Left lung (tissue), 4 donors: ENCODE measurements at regions not wholly inside any gene's neighbourhood (a gene's known extent, or its start where the extent isn't known, plus 50 kb on each side); places are given as distances from the start of the nearest gene placed in this dataset.

ENCODE experiments used
- ATAC-seq: fragments of 200-7000 bp; cut with Tn5 transposase; one replicate; pipeline ENCODE4 v1.9.1; 2020; ENCODE audit warnings: moderate library complexity
- DNase-seq, 4 donors: peaks; one replicate each; pipeline ENCODE4 v3.0.0-alpha.2; 2013 to 2020
- H3K27ac ChIP-seq, 2 donors: fragments of 200-600 bp; sonication (generic) in 1 of 2; one replicate each; pipeline versions ENCODE4 v1.5.0 to v1.8.0; 2020 to 2021
- H3K27me3 ChIP-seq, 2 donors: fragments of 200-600 bp; sonication (generic) in 1 of 2; one replicate each; pipeline versions ENCODE4 v1.5.0 to v1.8.0; 2020 to 2021
- H3K36me3 ChIP-seq, 2 donors: fragments of 200-600 bp; sonication (generic) in 1 of 2; one replicate each; pipeline versions ENCODE4 v1.5.0 to v1.8.0; 2020 to 2021
- H3K4me1 ChIP-seq, 2 donors: fragments of 200-600 bp; one replicate each; pipeline ENCODE4 v1.8.0; 2021
- H3K4me3 ChIP-seq, 2 donors: fragments of 200-600 bp; sonication (generic) in 1 of 2; one replicate each; pipeline versions ENCODE4 v1.5.0 to v1.8.0; 2020 to 2021; ENCODE audit warnings: mild to moderate bottlenecking in 1 of 2
- H3K9me3 ChIP-seq, 2 donors: fragments of 200-600 bp; sonication (generic) in 1 of 2; one replicate each; pipeline versions ENCODE4 v1.5.0 to v1.8.0; 2020 to 2021
- intact Hi-C, 2 donors: fragments of 100-400 bp; cut with DNase I; formaldehyde crosslinking; loops; one replicate each; pipeline versions ENCODE4 v1.11.2 to v1.14.2; 2022
- TF ChIP-seq, protein P1 (sequence below), 2 donors: fragments of 200-600 bp; sonication (generic) in 1 of 2; IDR thresholded peaks; one replicate each; pipeline versions ENCODE4 v1.5.0 to v1.8.0; 2021; ENCODE audit warnings: antibody characterized with exemption in 2 of 2
- donor health status: DM: no; HTN: yes; CAD: no.
- donor health status: DM: no; HTN: no; CAD: no.

DNA sequence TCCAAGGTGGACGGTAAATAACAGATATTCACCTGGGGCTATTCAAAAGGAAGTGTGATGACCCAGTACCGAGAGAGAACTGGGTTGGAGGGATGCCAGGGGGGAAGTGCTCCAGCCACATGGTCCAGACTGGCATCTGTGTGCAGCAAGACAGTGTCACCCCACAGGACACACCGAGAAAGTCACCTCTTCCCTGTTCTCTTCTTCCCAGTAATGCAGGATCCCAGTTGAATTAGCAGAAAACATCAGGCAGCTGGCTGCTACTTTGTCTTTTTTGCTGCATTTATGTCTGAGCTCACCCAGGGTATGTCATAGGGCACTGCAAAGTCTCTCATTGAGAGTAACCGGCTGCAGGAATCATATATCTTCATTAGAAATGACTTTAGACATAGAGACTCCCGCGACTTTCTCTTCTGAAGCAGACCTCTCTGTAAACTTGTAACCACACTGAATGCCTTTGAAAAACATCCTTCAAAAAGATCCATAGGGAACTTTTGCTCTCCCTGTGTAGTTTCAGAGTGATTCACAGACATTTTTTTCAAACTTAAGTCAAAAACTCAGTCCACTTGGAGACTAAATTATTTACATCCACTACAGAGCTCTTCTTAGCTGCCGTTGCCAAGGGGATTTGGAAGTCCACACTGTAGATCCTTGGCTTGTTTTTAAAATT, 609.0 kb upstream of the DPP6 start:
- Histone ChIP-seq H3K9me3 (no peaks in the 10 kb centered on the region), H3K27ac (no peak overlapping the region), H3K4me1 (no peaks in the 10 kb centered on the region), H3K36me3 (no peaks in the 10 kb centered on the region), H3K27me3 (no peaks in the 10 kb centered on the region), H3K4me3 (no peak overlapping the region)
- peak; percentile 49 for ATAC-seq
- intact Hi-C loops, result no loop called here
- TF ChIP-seq, protein P1, sequence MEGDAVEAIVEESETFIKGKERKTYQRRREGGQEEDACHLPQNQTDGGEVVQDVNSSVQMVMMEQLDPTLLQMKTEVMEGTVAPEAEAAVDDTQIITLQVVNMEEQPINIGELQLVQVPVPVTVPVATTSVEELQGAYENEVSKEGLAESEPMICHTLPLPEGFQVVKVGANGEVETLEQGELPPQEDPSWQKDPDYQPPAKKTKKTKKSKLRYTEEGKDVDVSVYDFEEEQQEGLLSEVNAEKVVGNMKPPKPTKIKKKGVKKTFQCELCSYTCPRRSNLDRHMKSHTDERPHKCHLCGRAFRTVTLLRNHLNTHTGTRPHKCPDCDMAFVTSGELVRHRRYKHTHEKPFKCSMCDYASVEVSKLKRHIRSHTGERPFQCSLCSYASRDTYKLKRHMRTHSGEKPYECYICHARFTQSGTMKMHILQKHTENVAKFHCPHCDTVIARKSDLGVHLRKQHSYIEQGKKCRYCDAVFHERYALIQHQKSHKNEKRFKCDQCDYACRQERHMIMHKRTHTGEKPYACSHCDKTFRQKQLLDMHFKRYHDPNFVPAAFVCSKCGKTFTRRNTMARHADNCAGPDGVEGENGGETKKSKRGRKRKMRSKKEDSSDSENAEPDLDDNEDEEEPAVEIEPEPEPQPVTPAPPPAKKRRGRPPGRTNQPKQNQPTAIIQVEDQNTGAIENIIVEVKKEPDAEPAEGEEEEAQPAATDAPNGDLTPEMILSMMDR (IDR thresholded peaks at IDR 0.05), result no peak
- no peak for DNase-seq

DNA sequence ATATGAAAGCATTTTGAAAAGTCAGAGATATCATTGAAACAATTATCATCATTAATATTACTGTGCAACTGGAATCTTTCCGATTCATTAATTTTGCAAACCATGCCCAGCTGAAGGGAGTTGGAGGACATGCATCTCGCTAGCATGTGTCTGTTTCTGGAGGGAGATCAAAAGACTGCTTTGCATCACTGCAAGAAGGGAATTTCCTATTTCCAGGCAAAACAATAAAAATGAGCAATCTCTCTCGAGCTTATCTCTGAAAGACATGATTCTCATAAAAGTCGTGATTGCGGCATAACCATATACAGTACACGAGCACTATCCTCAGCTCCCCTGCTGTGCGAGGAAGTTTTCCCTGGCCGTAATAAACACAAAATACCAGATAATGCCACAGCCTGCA, 607.6 kb upstream of the DPP6 start:
- Histone ChIP-seq H3K4me1 (no peaks in the 10 kb centered on the region), H3K27me3 (no peaks in the 10 kb centered on the region), H3K36me3 (no peaks in the 10 kb centered on the region), H3K27ac (no peak overlapping the region), H3K4me3 (no peak overlapping the region), H3K9me3 (no peaks in the 10 kb centered on the region)
- intact Hi-C loops, result no loop called here
- ATAC-seq (no peak), DNase-seq (no peak)
- TF ChIP-seq, protein P1 (IDR thresholded peaks at IDR 0.05), result no peak

DNA sequence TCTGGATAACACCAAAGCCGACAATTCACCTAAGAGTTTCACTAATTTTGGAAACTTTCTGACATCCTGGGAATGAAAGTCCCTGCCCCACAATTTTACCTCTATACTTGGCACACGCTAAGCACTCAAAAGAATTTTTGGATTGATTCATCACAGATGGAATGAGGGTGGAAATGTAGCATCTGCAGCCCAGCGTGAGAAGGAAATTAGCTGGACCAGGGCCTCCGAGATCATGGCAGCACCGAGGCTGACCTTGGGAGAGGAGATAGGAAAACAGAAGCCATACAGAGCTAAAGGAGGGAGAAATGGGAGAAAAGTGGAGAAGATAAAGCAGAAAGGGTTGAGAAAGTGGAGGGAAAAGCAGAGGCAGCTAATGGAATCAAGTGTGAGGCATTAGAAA, 606.6 kb upstream of the DPP6 start:
- TF ChIP-seq, protein P1 (IDR thresholded peaks at IDR 0.05), result no peak
- no peak overlapping the region for H3K4me3 ChIP-seq
- no peak for DNase-seq
- ATAC-seq, result no peak
- intact Hi-C loops, result no loop called here
- H3K27ac ChIP-seq, result no peak overlapping the region
- no peaks in the 10 kb centered on the region for H3K9me3 ChIP-seq
- no peaks in the 10 kb centered on the region for H3K27me3 ChIP-seq
- no peaks in the 10 kb centered on the region for H3K36me3 ChIP-seq
- no peaks in the 10 kb centered on the region for H3K4me1 ChIP-seq

DNA sequence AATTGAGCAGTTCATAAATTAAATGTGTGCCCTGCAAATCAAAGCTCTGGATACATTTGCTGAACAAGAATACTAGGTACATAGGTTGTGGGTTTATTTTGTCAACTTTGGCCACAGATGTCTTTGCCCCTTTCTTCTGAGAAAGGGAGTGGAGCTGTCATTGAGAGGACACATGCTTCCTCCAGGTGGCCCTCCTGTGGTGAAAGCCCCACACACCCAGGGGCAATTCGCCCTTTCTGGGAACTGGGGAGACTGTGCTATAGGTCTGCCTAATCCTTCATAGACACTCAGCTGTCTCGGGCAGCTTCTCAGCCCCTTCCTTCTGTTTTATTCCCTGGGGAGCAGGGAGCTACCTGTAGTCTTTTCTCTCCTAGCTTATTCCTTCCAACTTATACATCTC, 605.7 kb upstream of the DPP6 start:
- Histone ChIP-seq H3K27me3 (no peaks in the 10 kb centered on the region), H3K27ac (no peak overlapping the region), H3K4me1 (no peaks in the 10 kb centered on the region), H3K9me3 (no peaks in the 10 kb centered on the region), H3K36me3 (no peaks in the 10 kb centered on the region), H3K4me3 (no peak overlapping the region)
- intact Hi-C loops, result no loop called here
- ATAC-seq, result no peak
- no peak for DNase-seq
- TF ChIP-seq, protein P1 (IDR thresholded peaks at IDR 0.05), result no peak

DNA sequence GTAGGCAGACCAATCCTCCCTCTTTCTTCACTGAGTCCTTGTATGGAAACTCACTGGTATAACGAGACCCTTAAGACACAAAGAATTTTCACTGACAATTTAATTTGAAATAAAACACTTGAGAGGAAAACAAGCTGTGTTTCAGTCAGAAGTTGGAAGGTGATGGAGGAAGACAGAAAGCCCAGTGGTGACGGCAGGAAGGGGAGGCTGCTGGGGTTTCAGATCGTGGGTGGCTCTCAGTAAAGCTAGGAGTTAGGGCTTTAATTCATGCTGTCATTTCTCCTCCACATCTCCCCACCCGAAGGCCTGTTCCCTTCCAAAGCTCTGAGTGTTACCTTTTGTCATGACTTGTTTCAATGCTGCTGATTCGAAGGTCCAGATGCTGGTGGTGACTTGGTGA, 605.2 kb upstream of the DPP6 start:
- Histone ChIP-seq H3K9me3 (no peaks in the 10 kb centered on the region), H3K36me3 (no peaks in the 10 kb centered on the region), H3K27me3 (no peaks in the 10 kb centered on the region), H3K27ac (no peak overlapping the region), H3K4me3 (no peak overlapping the region), H3K4me1 (no peaks in the 10 kb centered on the region)
- ATAC-seq (no peak), DNase-seq (no peak)
- intact Hi-C loops, result no loop called here
- TF ChIP-seq, protein P1 (IDR thresholded peaks at IDR 0.05), result no peak
